ENCODE measurements at regions not wholly inside any gene's neighbourhood (a gene's known extent, or its start where the extent isn't known, plus 50 kb on each side); places are given as distances from the start of the nearest gene placed in this dataset.

GRCh38 chr5:56512313-56512996 is 279.3 kb upstream of the ANKRD55 start:
- Histone ChIP-seq H3K4me1 (ENCODE audit: insufficient read depth, low read length) (peaks cover 57% of the 10 kb centered on the region), H3K36me3 (replicated peaks in 1 of 2; ENCODE audit: control insufficient read depth in 1 of 2, insufficient read depth in 2 of 2, low read length in 2 of 2) (no peaks in the 10 kb centered on the region), H3K9me3 (ENCODE audit: low read length) (no peaks in the 10 kb centered on the region), H3K9ac (ENCODE audit: insufficient read depth, low read depth, low read length) (no peak overlapping the region), H3K4me2 (ENCODE audit: low read depth, low read length) (no peak overlapping the region), H3K27me3 (ENCODE audit: control insufficient read depth in 1 of 2, insufficient read depth in 2 of 2, low read length in 2 of 2) (0 out of 5 replicates have a peak, but pooled peaks cover 0 to 2% of the 10 kb centered on the region in 2 experiments), H3K79me2 (ENCODE audit: insufficient read depth, low read length) (no peaks in the 10 kb centered on the region), H3K27ac (ENCODE audit: extremely low read length, insufficient read depth, low read length) (no peak overlapping the region), H2AFZ (ENCODE audit: low read length) (no peak overlapping the region), H3K4me3 (replicated peaks in 1 of 3; ENCODE audit: insufficient read depth in 1 of 3, low read depth in 2 of 3, low read length in 3 of 3) (no peak overlapping the region), H4K20me1 (ENCODE audit: insufficient read depth, low read length) (no peaks in the 10 kb centered on the region)
- intact Hi-C loops (cut with micrococcal nuclease; ENCODE audit: unreplicated experiment) (no loop called here), in situ Hi-C loops (cut with HindIII; ENCODE audit: extremely low pct_ligation_motif_present, low pct_unique_long_range_greater_than_20kb) (no loop called here)
- BruUV-seq (replicated peaks): no TSS peak
- ChIA-PET CTCF (ENCODE audit: low intra/inter-chr PET ratio, low total read pairs) (no interaction called here), POLR2A (interaction anchor here (0.8 to 2.9 kb wide), 2 partner anchors 32 to 234 kb away, joined by 4 to 13 read pairs; no protein-coding TSS in a partner anchor)
- no peak for FAIRE-seq
- no peak for DNase-seq (ENCODE audit: low spot score)
- TF ChIP-seq CEBPG (CRISPR knock-in tag; IDR thresholded peaks at IDR 0.05) (0 out of 2 replicates have a peak, but pooled peaks have one; percentile 10), CEBPB (IDR thresholded peaks at IDR 0.05; ENCODE audit: borderline replicate concordance, low read depth, low read length) (0 out of 2 replicates have a peak, but pooled peaks have one; percentile 58), HDAC6 (IDR thresholded peaks at IDR 0.05; ENCODE audit: low read depth, low read length) (no peak), ZNF3 (CRISPR knock-in tag; IDR thresholded peaks at IDR 0.05) (0 out of 2 replicates have a peak, but pooled peaks have one; percentile 37), NR2F2 (IDR thresholded peaks at IDR 0.05; ENCODE audit: borderline replicate concordance, low read depth) (no peak), ZNF644 (CRISPR knock-in tag; IDR thresholded peaks at IDR 0.05; ENCODE audit: low read depth) (0 out of 2 replicates have a peak, but pooled peaks have one; percentile 20), ZNF615 (CRISPR knock-in tag; IDR thresholded peaks at IDR 0.05; ENCODE audit: borderline replicate concordance) (no peak)
- 64% methylated on average over 5 of the region's 6 CpGs for WGBS (ENCODE audit: low lambda C conversion rate)
- peak; percentile 21; the same call in 2 of the 3 replicates for ATAC-seq

GRCh38 chr5:56511326-56511841 is 278.3 kb upstream of the ANKRD55 start:
- Histone ChIP-seq H3K9me3 (ENCODE audit: low read length) (no peaks in the 10 kb centered on the region), H3K36me3 (replicated peaks in 1 of 2; ENCODE audit: control insufficient read depth in 1 of 2, insufficient read depth in 2 of 2, low read length in 2 of 2) (no peaks in the 10 kb centered on the region), H3K79me2 (ENCODE audit: insufficient read depth, low read length) (no peaks in the 10 kb centered on the region), H3K27ac (ENCODE audit: extremely low read length, insufficient read depth, low read length) (no peak overlapping the region), H4K20me1 (ENCODE audit: insufficient read depth, low read length) (no peaks in the 10 kb centered on the region), H3K9ac (ENCODE audit: insufficient read depth, low read depth, low read length) (no peak overlapping the region), H3K27me3 (ENCODE audit: control insufficient read depth in 1 of 2, insufficient read depth in 2 of 2, low read length in 2 of 2) (0 out of 5 replicates have a peak, but pooled peaks cover 0 to 2% of the 10 kb centered on the region in 2 experiments), H3K4me2 (ENCODE audit: low read depth, low read length) (no peak overlapping the region), H2AFZ (ENCODE audit: low read length) (no peak overlapping the region), H3K4me1 (ENCODE audit: insufficient read depth, low read length) (peaks cover 57% of the 10 kb centered on the region), H3K4me3 (replicated peaks in 1 of 3; ENCODE audit: insufficient read depth in 1 of 3, low read depth in 2 of 3, low read length in 3 of 3) (no peak overlapping the region)
- ChIA-PET POLR2A (interaction anchor here (0.7 to 2.9 kb wide), 3 partner anchors 31 to 183 kb away, joined by 4 to 13 read pairs (median 4); no protein-coding TSS in a partner anchor), CTCF (ENCODE audit: low intra/inter-chr PET ratio, low total read pairs) (no interaction called here)
- intact Hi-C loops (cut with micrococcal nuclease; ENCODE audit: unreplicated experiment) (no loop called here), in situ Hi-C loops (cut with HindIII; ENCODE audit: extremely low pct_ligation_motif_present, low pct_unique_long_range_greater_than_20kb) (no loop called here)
- DNase-seq (ENCODE audit: low spot score): no peak
- 21% methylated on average over 1 of the region's 2 CpGs for WGBS (ENCODE audit: low lambda C conversion rate)
- BruUV-seq (replicated peaks): no TSS peak
- TF ChIP-seq CHD2 (IDR thresholded peaks at IDR 0.05; ENCODE audit: low read depth, low read length) (no peak), RAD51 (IDR thresholded peaks at IDR 0.05; ENCODE audit: borderline replicate concordance) (peak; percentile 19; the same call in 1 of the 2 replicates), NFYC (CRISPR knock-in tag; IDR thresholded peaks at IDR 0.05) (0 out of 2 replicates have a peak, but pooled peaks have one; percentile 23)
- no peak for ATAC-seq
- FAIRE-seq: no peak

Data from HepG2 (cell line).